IMR-90 (cell line): ENCODE measurements at regions not wholly inside any gene's neighbourhood (a gene's known extent, or its start where the extent isn't known, plus 50 kb on each side); places are given as distances from the start of the nearest gene placed in this dataset.

Experiments used
- ATAC-seq: fragments of 200-7000 bp; cut with Tn5 transposase; 2 replicates; pipeline ENCODE4 v1.9.1; 2020; ENCODE audit warnings: low read depth, mild to moderate bottlenecking, moderate library complexity
- BruUV-seq: library from RNA; stranded (reverse); fragments of 400-500 nt; replicated peaks from 2 replicates; lab custom pipeline; 2021; lab: Mats Ljungman, UMichigan
- CTCF ChIA-PET: fragments of 300-600 bp; formaldehyde crosslinking; extraction: SDS; loops from one replicate; lab custom pipeline; 2021; ENCODE audit warnings: antibody characterized with exemption; lab: Yijun Ruan, JAX
- POLR2A ChIA-PET: fragments of 300-600 bp; sonication (Branson Sonifier 250); formaldehyde crosslinking; loops from one replicate; lab custom pipeline; 2022; ENCODE audit warnings: antibody characterized with exemption; ENCODE audit not compliant: unreplicated experiment; lab: Charles Lee
- DNase-seq: peaks from one replicate; pipeline ENCODE4 v3.0.0; 2013
- H2AFZ ChIP-seq: replicated peaks from 2 replicates; pipeline ENCODE3; 2013; ENCODE audit warnings: low read length, mild to moderate bottlenecking; ENCODE audit not compliant: poor library complexity
- H2AK5ac ChIP-seq: 2 replicates; pipeline ENCODE4 v1.6.1; 2013; ENCODE audit warnings: low read depth, low read length, inconsistent platforms
- H2AK9ac ChIP-seq: replicated peaks from 2 replicates; pipeline ENCODE3; 2013; ENCODE audit warnings: mild to moderate bottlenecking, low read depth, low read length, moderate library complexity; ENCODE audit not compliant: poor library complexity
- H2BK120ac ChIP-seq: 2 replicates; pipeline ENCODE4 v1.6.1; 2013; ENCODE audit warnings: low read depth, low read length, inconsistent platforms
- H2BK15ac ChIP-seq: 3 replicates; pipeline ENCODE4 v1.6.1; 2013; ENCODE audit warnings: low read depth, low read length, inconsistent platforms
- H2BK20ac ChIP-seq: 2 replicates; pipeline ENCODE4 v1.6.1; 2013; ENCODE audit warnings: low read depth, mild to moderate bottlenecking, inconsistent platforms, low read length, moderate library complexity
- H2BK5ac ChIP-seq: 2 replicates; pipeline ENCODE4 v1.6.1; 2013; ENCODE audit warnings: mild to moderate bottlenecking, low read depth, low read length, inconsistent platforms; ENCODE audit not compliant: poor library complexity, severe bottlenecking
- H3K14ac ChIP-seq: replicated peaks from 2 replicates; pipeline ENCODE4 v1.6.1; 2013; ENCODE audit warnings: low read depth, low read length, inconsistent platforms
- H3K18ac ChIP-seq: 2 replicates; pipeline ENCODE4 v1.6.1; 2013; ENCODE audit warnings: low read depth, low read length, control low read depth
- H3K23ac ChIP-seq: 2 replicates; pipeline ENCODE4 v1.6.1; 2013; ENCODE audit warnings: low read depth, low read length, inconsistent platforms
- H3K27ac ChIP-seq: 2 replicates; pipeline ENCODE4 v1.5.1; 2013; ENCODE audit warnings: mild to moderate bottlenecking, control low read depth, low read length; ENCODE audit not compliant: insufficient read depth
- H3K27me3 ChIP-seq: 2 replicates; pipeline ENCODE4 v1.6.1; 2013; ENCODE audit warnings: low read length; ENCODE audit not compliant: control insufficient read depth, insufficient read depth
- H3K36me3 ChIP-seq: 2 replicates; pipeline ENCODE4 v1.6.1; 2013; ENCODE audit warnings: low read length, mixed read lengths; ENCODE audit not compliant: control insufficient read depth, insufficient read depth
- H3K4ac ChIP-seq: 2 replicates; pipeline ENCODE4 v1.6.1; 2013; ENCODE audit warnings: low read depth, low read length, inconsistent platforms
- H3K4me1 ChIP-seq: 2 replicates; pipeline ENCODE4 v1.6.1; 2013; ENCODE audit warnings: low read length, mixed read lengths; ENCODE audit not compliant: control insufficient read depth, insufficient read depth
- H3K4me2 ChIP-seq: 2 replicates; pipeline ENCODE4 v1.6.1; 2013; ENCODE audit warnings: low read depth, mild to moderate bottlenecking, control low read depth, low read length, moderate library complexity
- H3K4me3 ChIP-seq: 2 replicates; pipeline ENCODE4 v1.5.1; 2013; ENCODE audit warnings: low read depth, mild to moderate bottlenecking, control low read depth, low read length, moderate library complexity; ENCODE audit not compliant: insufficient read depth
- H3K56ac ChIP-seq: 2 replicates; pipeline ENCODE4 v1.6.1; 2013; ENCODE audit warnings: low read length, inconsistent platforms; ENCODE audit not compliant: insufficient read depth; ENCODE audit errors: extremely low read depth
- H3K79me1 ChIP-seq, 2 experiments: 2 replicates each; pipeline ENCODE4 v1.6.1; 2013; ENCODE audit warnings: low read length in 2 of 2, inconsistent platforms in 1 of 2, low read depth in 1 of 2
- H3K9ac ChIP-seq: 2 replicates; pipeline ENCODE4 v1.6.1; 2013; ENCODE audit warnings: low read depth, low read length, control low read depth
- H3K9me1 ChIP-seq: 2 replicates; pipeline ENCODE4 v1.6.1; 2013; ENCODE audit warnings: low read length, inconsistent platforms; ENCODE audit not compliant: insufficient read depth
- H3K9me3 ChIP-seq: 2 replicates; pipeline ENCODE4 v1.6.1; 2013; ENCODE audit warnings: low read length; ENCODE audit not compliant: control insufficient read depth, insufficient read depth
- H4K20me1 ChIP-seq: 2 replicates; pipeline ENCODE4 v1.6.1; 2013; ENCODE audit warnings: low read length, inconsistent platforms; ENCODE audit not compliant: insufficient read depth
- H4K5ac ChIP-seq: 2 replicates; pipeline ENCODE4 v1.6.1; 2013; ENCODE audit warnings: mild to moderate bottlenecking, low read depth, low read length, control low read depth
- H4K8ac ChIP-seq, 2 experiments: 2 replicates each; pipeline ENCODE4 v1.6.1; 2013; ENCODE audit warnings: low read depth in 2 of 2, low read length in 2 of 2, control low read depth in 1 of 2, inconsistent platforms in 1 of 2
- H4K91ac ChIP-seq: 2 replicates; pipeline ENCODE4 v1.6.1; 2013; ENCODE audit warnings: low read depth, low read length, inconsistent platforms; ENCODE audit not compliant: insufficient read depth
- BHLHE40 ChIP-seq: fragments of 150-350 bp; IDR thresholded peaks from 2 replicates; pipeline ENCODE4 v1.6.1; 2016; ENCODE audit warnings: mild to moderate bottlenecking, low read depth, low read length
- CEBPB ChIP-seq: IDR thresholded peaks from 2 replicates; pipeline ENCODE4 v1.6.1; 2012; ENCODE audit warnings: low read depth, low read length, improper control_type of control experiment
- CHD1 ChIP-seq: IDR thresholded peaks from 2 replicates; pipeline ENCODE4 v1.6.1; 2012; ENCODE audit warnings: low read depth, low read length, improper control_type of control experiment
- ELK1 ChIP-seq: fragments of 150-350 bp; IDR thresholded peaks from 2 replicates; pipeline ENCODE4 v1.6.1; 2016; ENCODE audit warnings: low read depth, mild to moderate bottlenecking, low read length, moderate library complexity, borderline replicate concordance
- FOS ChIP-seq: fragments of 150-350 bp; IDR thresholded peaks from 2 replicates; pipeline ENCODE4 v1.6.1; 2016; ENCODE audit warnings: low read depth, low read length
- MAFK ChIP-seq: IDR thresholded peaks from 2 replicates; pipeline ENCODE4 v1.6.1; 2012; ENCODE audit warnings: low read depth, low read length, improper control_type of control experiment
- MAZ ChIP-seq: IDR thresholded peaks from 2 replicates; pipeline ENCODE4 v1.6.1; 2012; ENCODE audit warnings: low read depth, mild to moderate bottlenecking, low read length, improper control_type of control experiment, moderate library complexity, borderline replicate concordance
- MXI1 ChIP-seq: IDR thresholded peaks from 2 replicates; pipeline ENCODE4 v1.6.1; 2012; ENCODE audit warnings: low read depth, mild to moderate bottlenecking, low read length, moderate library complexity, borderline replicate concordance
- NFE2L2 ChIP-seq: fragments of 150-350 bp; IDR thresholded peaks from 2 replicates; pipeline ENCODE4 v1.6.1; 2016; ENCODE audit warnings: low read depth, mild to moderate bottlenecking, low read length
- POLR2A ChIP-seq: IDR thresholded peaks from 2 replicates; pipeline ENCODE4 v1.6.1; 2012; ENCODE audit warnings: mild to moderate bottlenecking, low read depth, low read length
- RAD21 ChIP-seq: IDR thresholded peaks from 2 replicates; pipeline ENCODE4 v1.6.1; 2012; ENCODE audit warnings: low read length, improper control_type of control experiment
- RCOR1 ChIP-seq: IDR thresholded peaks from 2 replicates; pipeline ENCODE4 v1.6.1; 2012; ENCODE audit warnings: mild to moderate bottlenecking, low read length, improper control_type of control experiment; ENCODE audit not compliant: insufficient replicate concordance
- SMC3 ChIP-seq: fragments of 150-350 bp; IDR thresholded peaks from 2 replicates; pipeline ENCODE4 v1.6.1; 2016; ENCODE audit warnings: low read depth, mild to moderate bottlenecking, antibody characterized with exemption, low read length, moderate library complexity
- WGBS, 2 experiments: methylation state at CpG; one replicate each; pipeline versions ENCODE4 v1.1.5 to v1.1.7; 2013; ENCODE audit warnings: missing lambda C conversion rate in 2 of 2; ENCODE audit not compliant: insufficient read length in 1 of 2; ENCODE audit errors: extremely low coverage in 2 of 2; 5-methylcytosine and 5-hydroxymethylcytosine counted together
- dilution Hi-C: fragments of 300-500 bp; cut with HindIII; formaldehyde crosslinking; loops from one replicate; pipeline ENCODE4 v1.14.3; 2018; ENCODE audit warnings: low sequenced_read_pairs; ENCODE audit not compliant: unreplicated experiment
- in situ Hi-C: fragments of 300-500 bp; cut with MboI; formaldehyde crosslinking; loops from 3 replicates; pipeline ENCODE4 v1.14.3; 2019; ENCODE audit warnings: low sequenced_read_pairs, inconsistent platforms, mixed read lengths
- intact Hi-C: fragments of 100-400 bp; cut with micrococcal nuclease; formaldehyde crosslinking; loops from 2 replicates; pipeline ENCODE4 v1.10.0; 2022
- TF ChIP-seq, protein P1 (sequence below): conservative IDR thresholded peaks from 2 replicates; pipeline ENCODE4 v1.5.1; 2012; ENCODE audit warnings: mild to moderate bottlenecking, low read depth, low read length, improper control_type of control experiment
- TF ChIP-seq, protein P2 (sequence below): fragments of 150-350 bp; IDR thresholded peaks from 2 replicates; pipeline ENCODE4 v1.6.1; 2017; ENCODE audit warnings: mild to moderate bottlenecking, antibody characterized with exemption, low read length, low read depth

- WGBS, 2 experiments = no CpG with 5 or more reads among the region's 7 CpGs
- Histone ChIP-seq H4K91ac (no peak overlapping the region), H2BK15ac (no peak overlapping the region), H3K4ac (no peak overlapping the region), H4K20me1 (no peaks in the 10 kb centered on the region), H3K27me3 (no peaks in the 10 kb centered on the region), H2BK5ac (no peak overlapping the region), H3K23ac (no peak overlapping the region), H3K56ac (no peak overlapping the region), H3K9me1 (no peaks in the 10 kb centered on the region), H3K4me3 (no peak overlapping the region), H2AK5ac (no peak overlapping the region), H4K5ac (no peak overlapping the region), H3K79me1 (no peaks in the 10 kb centered on the region), H3K9me3 (peaks cover 3% of the 10 kb centered on the region), H2BK20ac (no peak overlapping the region), H4K8ac (no peak overlapping the region), H3K4me1 (no peaks in the 10 kb centered on the region), H3K9ac (no peak overlapping the region), H3K36me3 (no peaks in the 10 kb centered on the region), H3K27ac (no peak overlapping the region), H2AK9ac (no peak overlapping the region), H3K14ac (no peak overlapping the region), H2BK120ac (no peak overlapping the region), H2AFZ (no peak overlapping the region), H3K18ac (no peak overlapping the region), H3K4me2 (no peak overlapping the region)
- dilution Hi-C loops (no loop called here), intact Hi-C loops (no loop called here), in situ Hi-C loops (no loop called here)
- ChIA-PET CTCF (no interaction called here), POLR2A (no interaction called here)
- no peak for ATAC-seq
- no TSS peak for BruUV-seq
- DNase-seq = no peak
- TF ChIP-seq RAD21 = no peak
- no peak for TF ChIP-seq RCOR1
- no peak for TF ChIP-seq POLR2A
- TF ChIP-seq BHLHE40 = no peak
- TF ChIP-seq CEBPB = no peak
- no peak for TF ChIP-seq MXI1
- TF ChIP-seq, protein P1, sequence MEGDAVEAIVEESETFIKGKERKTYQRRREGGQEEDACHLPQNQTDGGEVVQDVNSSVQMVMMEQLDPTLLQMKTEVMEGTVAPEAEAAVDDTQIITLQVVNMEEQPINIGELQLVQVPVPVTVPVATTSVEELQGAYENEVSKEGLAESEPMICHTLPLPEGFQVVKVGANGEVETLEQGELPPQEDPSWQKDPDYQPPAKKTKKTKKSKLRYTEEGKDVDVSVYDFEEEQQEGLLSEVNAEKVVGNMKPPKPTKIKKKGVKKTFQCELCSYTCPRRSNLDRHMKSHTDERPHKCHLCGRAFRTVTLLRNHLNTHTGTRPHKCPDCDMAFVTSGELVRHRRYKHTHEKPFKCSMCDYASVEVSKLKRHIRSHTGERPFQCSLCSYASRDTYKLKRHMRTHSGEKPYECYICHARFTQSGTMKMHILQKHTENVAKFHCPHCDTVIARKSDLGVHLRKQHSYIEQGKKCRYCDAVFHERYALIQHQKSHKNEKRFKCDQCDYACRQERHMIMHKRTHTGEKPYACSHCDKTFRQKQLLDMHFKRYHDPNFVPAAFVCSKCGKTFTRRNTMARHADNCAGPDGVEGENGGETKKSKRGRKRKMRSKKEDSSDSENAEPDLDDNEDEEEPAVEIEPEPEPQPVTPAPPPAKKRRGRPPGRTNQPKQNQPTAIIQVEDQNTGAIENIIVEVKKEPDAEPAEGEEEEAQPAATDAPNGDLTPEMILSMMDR = no peak
- TF ChIP-seq, protein P2, sequence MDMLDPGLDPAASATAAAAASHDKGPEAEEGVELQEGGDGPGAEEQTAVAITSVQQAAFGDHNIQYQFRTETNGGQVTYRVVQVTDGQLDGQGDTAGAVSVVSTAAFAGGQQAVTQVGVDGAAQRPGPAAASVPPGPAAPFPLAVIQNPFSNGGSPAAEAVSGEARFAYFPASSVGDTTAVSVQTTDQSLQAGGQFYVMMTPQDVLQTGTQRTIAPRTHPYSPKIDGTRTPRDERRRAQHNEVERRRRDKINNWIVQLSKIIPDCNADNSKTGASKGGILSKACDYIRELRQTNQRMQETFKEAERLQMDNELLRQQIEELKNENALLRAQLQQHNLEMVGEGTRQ = no peak
- TF ChIP-seq SMC3 = no peak
- TF ChIP-seq CHD1 = no peak
- TF ChIP-seq ELK1 = no peak
- no peak for TF ChIP-seq MAZ
- no peak for TF ChIP-seq NFE2L2
- no peak for TF ChIP-seq FOS
- TF ChIP-seq MAFK = no peak
Observed at GRCh38 chr11:41665441-41666360, 206.2 kb upstream of the LRRC4C start.
